T-helper 9 cell (primary cell): ENCODE measurements at regions not wholly inside any gene's neighbourhood (a gene's known extent, or its start where the extent isn't known, plus 50 kb on each side); places are given as distances from the start of the nearest gene placed in this dataset.

ENCODE experiments used
- DNase-seq: peaks from one replicate; pipeline ENCODE4 v3.0.0-alpha.2; 2020

DNA sequence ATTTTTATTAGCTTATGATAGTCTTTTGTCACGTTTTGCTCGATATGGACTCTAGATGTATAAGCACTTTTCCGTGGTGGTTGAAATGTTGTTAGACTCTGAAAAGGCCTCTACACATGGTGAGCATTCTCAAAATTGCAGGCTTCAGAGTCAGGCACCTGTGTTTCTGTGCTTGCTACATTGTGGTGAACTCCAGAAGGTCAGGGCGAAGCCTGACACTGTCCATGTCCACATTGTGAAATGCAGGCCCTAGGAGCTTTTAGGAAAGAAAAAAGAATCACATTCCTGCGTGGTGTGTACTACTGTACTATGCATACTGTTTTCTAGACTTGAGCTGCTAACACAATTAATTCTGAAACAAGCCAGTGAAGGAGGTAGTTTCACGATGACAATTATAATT lies 86.3 kb downstream of the HS3ST1 start:
- DNase-seq: no peak

DNA sequence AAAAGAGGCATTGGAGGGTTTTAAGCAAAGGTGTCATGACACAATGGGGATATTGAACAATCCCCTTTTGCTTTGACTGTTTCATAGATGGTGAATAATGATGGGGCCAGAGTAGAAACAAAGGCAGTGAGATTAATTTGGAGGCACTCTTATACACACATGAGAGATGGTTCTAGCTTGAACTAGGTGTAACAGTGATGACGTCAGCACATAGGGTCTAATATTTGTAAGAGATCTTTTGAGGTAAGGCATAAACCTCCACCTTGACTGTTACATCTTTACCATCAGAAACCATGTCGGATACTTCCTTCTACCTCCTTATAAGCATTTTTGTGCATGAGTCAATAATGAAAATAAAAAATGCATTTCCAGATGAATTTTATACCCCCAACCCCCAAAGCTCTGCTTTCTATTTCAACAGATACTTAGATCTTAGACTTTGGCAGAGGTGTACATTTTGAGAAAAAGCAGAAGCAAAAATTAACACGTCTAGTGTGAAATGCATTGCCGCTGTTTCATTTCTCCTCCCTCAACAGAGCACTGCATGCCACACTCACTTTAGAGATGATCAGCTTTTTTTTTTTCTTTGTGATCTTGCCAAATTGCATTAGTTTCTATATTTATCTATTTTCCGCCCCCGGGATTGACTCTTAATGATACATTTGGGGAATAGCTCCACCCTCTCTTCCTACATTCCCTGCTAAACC lies 87.2 kb downstream of the HS3ST1 start:
- DNase-seq: no peak

DNA sequence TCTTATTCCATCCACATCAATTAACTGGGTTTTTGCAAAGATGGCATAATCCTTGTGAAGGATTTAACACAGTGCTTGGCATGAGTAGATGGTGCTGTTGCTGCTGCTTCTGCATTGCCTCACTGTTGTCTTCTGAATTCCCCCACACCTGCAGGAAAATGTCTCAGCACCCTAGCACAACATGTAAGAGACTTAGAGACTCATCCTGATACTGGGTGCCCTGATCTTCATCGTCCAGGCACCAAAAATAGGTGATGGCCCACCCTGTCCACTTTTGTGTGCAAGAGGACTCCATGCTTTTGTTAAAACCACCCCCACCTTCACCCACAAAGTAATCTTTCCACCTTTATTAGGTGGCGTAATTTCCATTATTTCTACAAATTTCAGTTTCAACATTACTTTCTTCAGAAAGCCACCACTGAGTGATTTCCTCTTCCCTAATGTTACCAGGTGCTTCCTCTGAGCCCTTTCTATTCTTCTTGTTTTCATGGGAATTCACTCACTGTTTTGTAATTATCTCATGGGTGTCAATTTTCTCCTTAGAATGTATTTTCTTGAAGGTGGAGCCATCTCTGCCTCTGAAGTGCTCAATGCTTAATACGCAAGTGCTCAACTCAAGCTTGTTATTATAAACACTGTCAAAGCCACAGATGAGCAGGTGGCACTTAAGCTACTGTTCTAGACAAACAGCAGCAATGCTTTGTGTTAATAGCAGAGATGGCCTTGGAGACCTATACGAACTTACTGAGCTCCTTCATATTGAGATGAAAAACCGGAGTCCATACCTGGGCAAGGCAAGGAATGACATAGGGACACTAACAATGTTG lies 89.5 kb downstream of the HS3ST1 start:
- no peak for DNase-seq

DNA sequence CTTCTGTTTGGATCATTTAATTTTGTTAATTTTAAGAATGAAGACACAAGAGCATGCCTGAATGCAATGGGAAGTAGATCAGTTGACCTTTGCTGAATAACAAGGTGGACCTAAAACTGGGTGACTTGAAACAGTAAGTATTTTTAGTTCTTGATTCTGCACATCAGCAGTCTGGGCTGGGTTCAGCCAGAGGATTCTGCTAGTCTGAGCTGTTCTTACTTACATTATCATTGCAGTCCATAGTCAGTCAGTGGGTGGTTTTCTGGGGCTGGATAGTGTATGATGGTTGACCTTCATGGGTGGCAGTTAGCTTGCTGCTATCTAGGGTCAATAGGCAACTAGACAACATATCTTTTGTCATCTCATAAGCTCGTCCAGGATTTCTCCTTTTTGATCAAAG lies 91.4 kb downstream of the HS3ST1 start:
- DNase-seq: no peak

DNA sequence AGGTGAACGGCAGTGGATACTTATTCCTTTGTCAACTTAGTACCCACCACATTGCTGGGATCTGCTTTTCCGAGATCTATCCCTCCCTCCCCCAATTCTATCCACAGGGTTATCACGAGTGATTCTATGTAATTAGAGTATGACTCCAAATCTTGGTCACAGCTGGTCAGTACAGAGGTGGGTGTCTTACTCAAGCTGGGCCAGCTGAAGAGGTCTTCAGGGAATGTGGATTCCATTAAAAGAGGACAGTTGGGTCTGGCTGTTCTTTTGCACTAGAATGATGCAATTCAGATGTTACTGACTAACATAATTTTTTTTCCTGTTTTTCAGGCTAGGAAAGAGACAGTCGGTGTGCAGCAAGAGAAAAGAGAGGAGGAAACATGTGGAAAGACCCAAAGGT lies 92.3 kb downstream of the HS3ST1 start:
- DNase-seq: no peak

DNA sequence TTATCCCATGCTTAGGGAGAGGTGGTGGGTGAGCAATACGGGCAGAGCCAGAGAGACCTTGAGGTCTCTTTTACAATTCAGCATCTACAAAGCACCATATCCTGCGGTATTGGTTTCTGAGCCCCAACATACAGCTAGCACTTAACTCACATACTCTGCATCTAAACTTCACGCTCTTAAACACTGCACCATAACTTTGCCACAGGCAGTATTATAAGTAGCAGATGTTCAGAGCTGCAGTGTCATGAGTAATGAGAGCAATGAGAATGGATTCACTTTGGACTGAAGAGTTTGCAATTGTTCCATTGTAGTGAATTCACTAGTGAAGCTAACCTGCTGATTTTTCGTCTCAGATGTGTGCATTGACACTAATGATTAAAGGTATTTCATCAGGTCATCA lies 93.8 kb downstream of the HS3ST1 start:
- DNase-seq: no peak

DNA sequence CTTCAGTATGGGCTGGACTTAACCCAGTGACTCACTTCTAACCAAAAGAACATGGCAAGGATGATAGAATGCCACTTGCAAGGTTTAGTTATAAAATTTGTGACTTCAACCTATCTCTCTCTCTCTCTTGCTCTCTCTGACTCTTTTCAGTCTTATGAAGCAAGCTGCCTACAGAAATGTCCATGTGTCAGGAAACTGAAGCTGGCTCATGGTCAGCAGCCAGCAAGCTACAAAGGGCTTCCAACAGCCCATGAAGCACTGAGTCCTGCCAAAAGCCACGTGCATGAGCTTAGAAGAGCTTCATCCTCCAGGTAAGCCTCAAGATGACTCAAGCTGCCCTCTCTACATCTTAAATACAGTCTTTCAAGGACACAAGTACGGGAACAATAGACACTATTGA lies 100.3 kb downstream of the HS3ST1 start:
- no peak for DNase-seq

DNA sequence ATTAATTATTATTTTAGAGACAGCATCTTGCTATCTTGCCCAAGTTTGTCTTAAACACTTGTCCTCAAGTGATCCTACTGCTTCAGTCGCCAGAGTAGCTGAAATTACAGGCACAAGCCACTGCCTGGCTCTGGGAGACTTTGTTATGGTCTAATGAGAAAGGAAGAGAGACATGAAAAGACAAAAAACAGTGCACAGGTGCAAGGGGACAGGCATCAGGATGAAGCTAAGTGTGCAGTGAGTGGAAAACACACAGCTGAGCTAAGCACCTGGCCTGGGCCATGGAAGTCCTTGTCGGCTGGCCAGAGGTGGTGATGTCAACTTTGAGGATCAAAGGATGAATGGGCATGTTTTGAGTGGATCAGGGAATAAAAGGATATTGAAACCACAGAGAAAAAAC lies 102.7 kb downstream of the HS3ST1 start:
- no peak for DNase-seq

DNA sequence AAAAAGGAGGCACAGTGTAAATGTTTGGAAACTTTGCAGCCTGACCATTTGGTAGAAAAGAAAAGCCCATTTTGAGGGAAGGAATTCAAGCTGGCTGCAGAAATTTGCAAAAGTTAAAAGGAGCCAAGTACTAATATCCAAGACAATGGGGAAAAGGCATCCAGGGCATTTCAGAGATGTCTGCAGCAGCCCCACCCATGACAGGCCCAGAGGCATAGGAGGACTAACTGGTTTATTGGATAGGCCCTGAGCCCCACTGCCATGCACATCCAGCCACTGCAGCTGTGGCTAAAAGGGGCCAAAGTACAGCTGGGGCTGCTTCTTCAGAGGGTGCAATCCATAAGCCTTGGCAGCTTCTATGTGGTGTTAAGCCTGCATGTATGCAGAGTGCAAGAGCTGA lies 104.9 kb downstream of the HS3ST1 start:
- DNase-seq: no peak

DNA sequence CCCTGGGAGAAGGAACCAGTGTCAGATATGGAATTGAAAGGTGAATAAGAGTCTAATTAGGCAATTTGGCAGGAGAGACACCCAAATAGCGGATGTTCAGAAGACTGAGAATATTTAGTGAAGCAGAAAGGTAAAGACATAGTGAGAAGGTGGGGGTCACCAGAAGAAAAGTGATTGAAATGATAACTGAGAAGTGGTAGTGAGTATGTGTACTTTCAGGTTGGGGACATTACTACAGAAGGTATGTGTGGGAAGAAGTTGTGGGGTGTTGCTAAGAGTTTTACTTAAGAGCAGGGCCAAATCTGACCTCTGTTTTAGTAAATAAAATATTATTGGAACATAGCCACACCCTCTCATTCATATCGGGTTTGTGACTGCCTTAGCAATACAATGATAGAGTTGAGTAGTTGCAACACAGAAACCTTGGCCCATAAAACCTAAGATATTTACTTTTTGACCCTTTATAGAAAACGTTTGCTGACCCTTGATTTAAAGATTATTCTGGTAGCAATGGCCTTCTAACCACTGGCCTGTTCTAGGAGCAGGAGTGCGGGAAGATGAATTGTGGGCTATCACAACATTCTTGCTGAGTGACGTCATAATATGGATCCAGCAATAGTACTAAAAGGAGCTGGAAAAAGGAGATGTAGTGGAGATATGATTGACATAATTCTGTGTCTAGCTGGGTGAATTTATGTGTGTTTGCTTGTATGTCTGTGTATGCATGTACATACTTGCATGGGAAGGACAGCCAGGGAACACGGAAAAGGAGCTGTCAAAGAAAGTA lies 115.3 kb downstream of the HS3ST1 start:
- no peak for DNase-seq

DNA sequence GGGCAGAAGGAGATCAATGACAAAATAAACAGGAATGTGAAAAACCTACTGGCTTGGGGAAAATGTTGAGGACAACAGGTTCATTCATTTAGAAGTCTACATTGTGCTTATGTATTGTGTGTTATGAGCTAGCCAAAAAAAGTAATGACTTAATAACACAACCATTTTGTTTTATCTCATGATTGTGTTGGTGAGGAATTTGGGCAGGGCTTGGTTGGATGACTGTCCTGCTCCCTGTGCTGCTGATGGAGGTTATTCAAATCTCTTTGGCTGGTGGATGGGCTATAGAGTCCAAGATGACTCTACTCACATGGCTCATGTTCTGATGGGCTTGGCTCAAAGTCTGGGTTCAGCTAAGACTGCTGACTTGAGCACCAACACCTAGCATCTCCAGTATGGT lies 116.3 kb downstream of the HS3ST1 start:
- no peak for DNase-seq

DNA sequence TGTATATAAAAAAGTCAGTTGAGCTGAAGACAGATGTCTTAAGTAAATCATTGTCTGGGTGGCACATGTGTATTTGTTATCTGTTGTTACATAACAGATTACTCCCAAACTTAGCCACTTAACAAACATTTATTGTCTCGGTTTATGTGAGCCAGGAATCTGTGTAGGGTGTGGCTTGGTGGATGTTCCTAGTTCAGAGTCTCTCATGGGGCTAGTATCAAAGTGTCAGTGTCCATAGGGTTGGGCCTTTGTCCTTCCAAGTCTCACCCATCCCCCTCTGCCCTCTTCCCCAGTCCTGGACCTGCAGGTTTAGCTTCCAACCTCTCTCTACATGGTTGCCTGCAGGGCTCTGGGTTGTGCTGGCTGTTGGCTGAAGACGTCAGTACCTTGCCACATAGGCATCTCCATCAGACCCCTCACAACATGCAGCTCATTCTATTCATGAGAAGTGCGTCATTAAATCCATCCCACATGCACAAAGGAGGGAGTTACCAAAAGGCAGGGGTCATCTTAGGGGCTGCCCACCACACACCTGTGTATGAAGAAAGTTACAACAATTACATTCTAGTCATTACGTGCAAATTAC lies 127.5 kb downstream of the HS3ST1 start:
- DNase-seq: no peak

DNA sequence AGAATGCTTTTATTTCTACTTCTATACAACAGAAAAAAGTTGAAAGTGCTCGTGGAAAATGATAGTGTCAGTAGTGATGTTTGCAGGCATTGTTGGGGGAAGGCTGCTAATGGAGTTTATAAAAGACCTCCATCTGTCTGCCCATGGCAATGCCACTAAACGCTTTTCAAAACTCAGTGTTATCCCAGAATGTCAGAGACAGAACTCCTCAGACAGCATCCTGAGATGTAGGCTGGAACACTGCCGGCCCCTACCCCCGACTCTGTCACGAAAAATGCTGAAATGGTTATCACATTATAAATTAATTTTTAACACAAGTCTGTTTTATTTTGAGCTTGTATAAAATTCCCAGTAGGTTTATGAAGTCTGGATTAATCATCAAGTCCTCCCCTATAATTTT lies 128.9 kb downstream of the HS3ST1 start:
- no peak for DNase-seq

DNA sequence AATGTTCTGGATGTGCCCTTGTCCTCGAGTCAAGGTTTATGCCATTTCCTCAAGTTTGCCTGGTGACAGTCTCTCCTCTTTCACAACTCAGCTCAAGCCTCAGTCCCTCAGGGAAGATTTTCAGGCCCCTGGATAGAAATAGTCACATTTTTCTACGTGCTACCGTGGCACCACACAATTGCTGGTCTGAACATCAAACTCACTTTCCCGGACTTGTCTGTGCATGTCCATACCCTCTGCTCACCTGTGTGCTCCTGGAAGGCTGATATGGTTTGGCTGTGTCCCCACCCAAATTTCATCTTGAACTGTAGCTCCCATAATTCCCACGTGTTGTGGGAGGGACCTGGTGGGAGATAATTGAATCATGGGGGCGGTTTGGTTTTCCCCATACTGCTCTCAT lies 129.7 kb downstream of the HS3ST1 start:
- no peak for DNase-seq

DNA sequence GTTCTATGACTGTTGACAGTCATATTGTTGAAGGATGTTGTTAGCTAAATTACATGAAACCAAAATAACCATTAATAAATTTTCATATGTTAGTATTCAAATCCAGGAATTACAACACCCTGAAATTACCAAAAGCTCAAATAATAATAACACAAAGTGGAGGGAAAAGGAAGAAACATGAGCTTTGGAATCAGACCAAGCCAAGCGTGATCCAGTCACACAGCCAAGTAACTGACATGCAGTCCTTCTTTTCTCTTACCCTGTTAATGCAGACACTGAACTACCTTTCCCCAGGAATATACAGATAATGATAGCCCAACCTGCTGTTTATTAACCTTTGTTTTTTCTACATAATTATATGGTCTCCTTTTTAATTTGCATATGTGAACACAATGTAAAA lies 130.2 kb downstream of the HS3ST1 start:
- no peak for DNase-seq

DNA sequence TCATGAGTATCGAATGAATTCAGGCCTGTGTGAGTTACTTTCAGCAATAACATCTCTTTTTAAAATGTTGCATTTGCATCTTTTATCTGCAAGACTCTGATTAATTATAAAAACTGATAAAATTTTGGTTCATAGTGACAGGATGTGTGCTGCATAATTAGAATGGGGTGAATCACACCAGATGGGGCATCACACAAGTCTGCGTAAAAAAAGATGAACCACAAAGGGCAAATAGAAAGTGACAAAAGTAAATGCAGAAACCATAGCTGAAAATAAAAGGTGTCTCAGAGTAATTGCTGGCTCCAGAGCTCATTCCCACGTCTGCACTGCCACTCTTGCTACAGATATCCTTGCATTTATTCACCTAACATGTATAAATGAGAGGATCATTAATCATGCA lies 131.1 kb downstream of the HS3ST1 start:
- no peak for DNase-seq

DNA sequence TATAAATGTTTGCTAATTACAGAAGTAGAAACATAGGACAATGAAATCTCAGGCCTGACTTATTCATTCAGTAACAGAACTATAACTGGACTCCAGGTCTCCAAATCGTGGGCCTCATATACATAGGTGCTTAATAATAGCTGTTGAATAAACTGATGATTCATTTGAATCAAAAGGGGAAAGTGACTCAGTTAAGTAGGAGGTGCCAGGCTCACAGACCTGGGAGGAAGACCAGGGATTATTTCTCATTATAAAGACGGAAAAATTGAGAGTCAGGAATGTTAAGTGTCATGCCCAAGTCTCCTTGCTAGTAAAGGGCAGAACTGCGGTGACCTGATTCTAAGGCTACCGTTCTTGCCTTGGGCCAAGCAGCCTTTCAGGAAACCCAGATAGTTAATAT lies 131.5 kb downstream of the HS3ST1 start:
- no peak for DNase-seq

DNA sequence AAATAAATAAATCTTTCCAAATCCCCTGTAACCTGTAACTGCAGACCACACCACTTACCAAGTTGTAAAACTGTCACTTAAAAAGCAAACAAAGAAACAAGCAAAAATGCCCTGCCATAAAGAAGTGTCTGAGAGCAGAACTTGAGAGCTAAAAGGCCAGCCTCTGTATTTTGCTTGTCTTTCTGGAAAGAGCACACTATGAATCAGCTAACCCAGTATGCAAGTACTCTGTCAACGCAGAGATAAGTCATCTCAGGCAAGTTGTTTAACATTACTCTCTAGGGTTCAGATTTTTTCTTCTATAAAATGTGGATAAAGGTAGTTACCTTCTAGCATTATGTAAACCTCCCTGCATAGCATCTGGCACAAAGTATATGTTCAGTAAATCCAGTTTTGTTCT lies 134.8 kb downstream of the HS3ST1 start:
- DNase-seq: no peak

DNA sequence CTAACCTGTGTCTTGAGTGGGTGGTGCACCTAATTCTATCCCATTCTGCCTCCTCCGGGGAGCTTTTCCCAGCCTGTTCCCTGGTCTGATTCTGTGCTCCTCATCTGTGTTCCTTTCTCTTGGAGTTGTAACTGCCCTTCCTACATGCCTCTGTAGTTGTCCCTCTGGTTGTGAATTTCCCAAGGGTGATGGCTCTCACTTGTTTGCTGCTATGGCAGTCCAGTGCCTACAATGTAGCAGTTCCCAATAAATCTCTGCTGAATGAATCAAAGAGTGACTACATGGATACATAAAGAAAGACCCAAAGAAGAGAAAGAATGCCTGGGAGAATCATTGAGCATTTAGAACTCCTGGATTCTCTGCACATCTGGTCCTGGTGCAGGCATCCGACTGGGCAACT lies 141.6 kb downstream of the HS3ST1 start:
- no peak for DNase-seq

DNA sequence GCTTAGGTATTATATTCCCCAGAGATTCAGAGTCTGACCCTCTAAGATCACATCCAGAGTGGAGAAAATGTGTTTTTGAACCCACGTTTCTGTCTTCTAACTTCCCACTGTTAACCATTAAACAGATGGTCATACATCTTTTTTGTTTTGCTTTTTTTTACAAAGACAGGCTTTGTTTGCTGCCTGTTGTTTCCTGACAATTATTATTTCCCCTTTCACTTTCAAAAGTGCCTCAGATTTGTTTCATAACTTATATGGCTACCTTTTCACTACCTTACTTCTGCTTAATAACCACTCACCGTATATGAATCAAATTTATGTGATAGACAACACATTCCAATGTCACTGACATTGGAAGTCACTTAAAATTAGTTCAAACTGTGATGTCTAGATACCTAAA lies 142.2 kb downstream of the HS3ST1 start:
- DNase-seq: no peak

DNA sequence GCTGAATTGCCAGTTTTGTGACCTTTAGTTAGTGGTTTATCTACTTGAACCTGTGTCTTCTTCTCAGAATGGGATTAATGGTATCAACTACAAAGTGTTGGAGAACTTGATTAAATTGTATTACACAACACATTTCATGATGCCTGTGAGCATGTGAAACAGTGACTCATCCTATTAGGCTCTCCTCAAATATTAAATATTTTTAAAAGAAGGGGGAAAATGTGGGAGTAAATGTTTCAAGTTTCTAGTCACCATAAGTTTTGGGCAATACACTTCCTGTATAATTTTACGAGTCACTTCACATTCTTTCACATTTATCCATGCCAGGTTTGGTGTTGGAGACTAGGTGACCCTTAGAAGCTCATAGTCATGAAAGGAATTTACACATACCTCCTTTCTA lies 147.0 kb downstream of the HS3ST1 start:
- no peak for DNase-seq

DNA sequence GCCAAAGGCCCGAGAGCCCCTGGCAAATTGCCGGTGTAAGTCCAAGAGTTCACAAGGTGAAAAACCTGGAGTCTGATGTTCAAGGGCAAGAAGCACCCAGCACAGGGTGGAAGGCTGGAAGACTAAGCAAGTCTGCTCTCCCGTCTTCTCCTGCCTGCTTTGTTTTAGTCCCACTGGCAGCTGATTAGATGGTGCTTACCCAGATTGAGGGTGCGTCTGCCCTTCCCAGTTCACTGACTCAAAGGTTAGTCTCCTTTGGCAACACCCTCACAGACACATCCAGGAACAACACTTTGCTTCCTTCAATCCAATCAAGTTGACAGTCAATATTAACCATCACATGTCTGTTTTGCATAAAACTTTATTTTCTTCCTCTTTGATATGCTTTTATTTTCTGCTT lies 157.4 kb downstream of the HS3ST1 start:
- no peak for DNase-seq

DNA sequence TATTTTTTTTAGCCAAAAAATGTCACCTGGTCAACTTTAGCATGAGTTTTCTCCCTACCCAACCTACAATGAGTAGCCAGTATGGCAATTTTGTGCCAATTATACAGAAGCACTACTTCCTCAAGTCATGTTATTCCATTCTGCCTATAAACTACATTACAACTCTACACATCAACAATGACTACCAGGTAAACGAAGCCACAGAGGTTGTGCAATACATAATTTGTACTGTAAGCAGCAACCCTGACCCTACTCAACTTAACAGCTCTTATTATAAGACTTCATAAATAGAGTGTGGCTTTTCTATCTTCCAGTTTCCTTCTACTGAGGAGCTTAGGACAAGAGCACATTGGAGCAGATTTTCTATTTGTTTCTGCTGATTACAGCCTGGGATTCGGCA lies 160.5 kb downstream of the HS3ST1 start:
- no peak for DNase-seq
